Activated CD4-positive, alpha-beta T cell treated with anti-CD3 and anti-CD28 coated beads, Interleukin-2, amount 10 ng/mL, durations not matched to agents 7 days and 5 days (primary cell): ENCODE measurements at regions not wholly inside any gene's neighbourhood (a gene's known extent, or its start where the extent isn't known, plus 50 kb on each side); places are given as distances from the start of the nearest gene placed in this dataset.

Experiments used
- CTCF ChIA-PET: fragments of 350-600 bp; sonication (Branson Sonifier 250); formaldehyde crosslinking; loops from one replicate; lab custom pipeline; 2021; ENCODE audit warnings: antibody characterized with exemption; lab: Charles Lee
- POLR2A ChIA-PET: fragments of 350-600 bp; sonication (Branson Sonifier 250); formaldehyde crosslinking; loops from one replicate; lab custom pipeline; 2021; ENCODE audit warnings: antibody characterized with exemption; lab: Charles Lee
- DNase-seq: peaks from one replicate; pipeline ENCODE4 v3.0.0-alpha.2; 2020
- H3K27ac Mint-ChIP-seq: one replicate; pipeline ENCODE4 v1.8.0; 2021; ENCODE audit warnings: mild to moderate bottlenecking, moderate library complexity, mixed read lengths
- H3K27me3 Mint-ChIP-seq: one replicate; pipeline ENCODE4 v1.8.0; 2021; ENCODE audit warnings: mixed read lengths
- H3K36me3 Mint-ChIP-seq: one replicate; pipeline ENCODE4 v1.8.0; 2021; ENCODE audit warnings: low read depth, mixed read lengths
- H3K4me1 Mint-ChIP-seq: one replicate; pipeline ENCODE4 v1.8.0; 2021; ENCODE audit warnings: mixed read lengths
- H3K4me3 Mint-ChIP-seq: one replicate; pipeline ENCODE4 v1.8.0; 2021; ENCODE audit warnings: mild to moderate bottlenecking, moderate library complexity, mixed read lengths
- H3K9me3 Mint-ChIP-seq: one replicate; pipeline ENCODE4 v1.8.0; 2021; ENCODE audit warnings: mixed read lengths

DNA sequence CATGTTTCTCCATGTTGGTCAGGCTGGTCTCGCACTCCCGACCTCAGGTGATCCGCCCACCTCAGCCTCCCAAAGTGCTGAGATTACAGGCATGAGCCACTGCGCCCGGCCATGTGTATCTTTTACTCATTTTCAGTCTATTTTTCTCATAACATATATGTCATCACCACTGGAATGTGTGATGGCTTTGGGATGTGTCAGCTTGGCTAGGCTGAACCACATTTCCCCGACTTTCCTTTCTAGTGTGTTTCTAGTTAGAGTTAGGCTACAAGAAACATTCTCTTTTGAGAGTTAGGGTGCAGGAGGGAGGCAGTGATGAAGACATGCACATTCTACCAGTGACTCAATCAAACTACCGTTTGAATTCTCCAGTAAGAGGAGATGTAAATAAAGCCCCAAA, 444.9 kb upstream of the THBS1 start:
- peaks cover 25% of the 10 kb centered on the region for H3K27me3 Mint-ChIP-seq
- no peak overlapping the region for H3K4me3 Mint-ChIP-seq
- no peaks in the 10 kb centered on the region for H3K36me3 Mint-ChIP-seq
- H3K4me1 Mint-ChIP-seq: no peaks in the 10 kb centered on the region
- H3K27ac Mint-ChIP-seq: no peak overlapping the region
- H3K9me3 Mint-ChIP-seq: no peaks in the 10 kb centered on the region
- DNase-seq: no peak
- ChIA-PET POLR2A (no interaction called here), CTCF (no interaction called here)

DNA sequence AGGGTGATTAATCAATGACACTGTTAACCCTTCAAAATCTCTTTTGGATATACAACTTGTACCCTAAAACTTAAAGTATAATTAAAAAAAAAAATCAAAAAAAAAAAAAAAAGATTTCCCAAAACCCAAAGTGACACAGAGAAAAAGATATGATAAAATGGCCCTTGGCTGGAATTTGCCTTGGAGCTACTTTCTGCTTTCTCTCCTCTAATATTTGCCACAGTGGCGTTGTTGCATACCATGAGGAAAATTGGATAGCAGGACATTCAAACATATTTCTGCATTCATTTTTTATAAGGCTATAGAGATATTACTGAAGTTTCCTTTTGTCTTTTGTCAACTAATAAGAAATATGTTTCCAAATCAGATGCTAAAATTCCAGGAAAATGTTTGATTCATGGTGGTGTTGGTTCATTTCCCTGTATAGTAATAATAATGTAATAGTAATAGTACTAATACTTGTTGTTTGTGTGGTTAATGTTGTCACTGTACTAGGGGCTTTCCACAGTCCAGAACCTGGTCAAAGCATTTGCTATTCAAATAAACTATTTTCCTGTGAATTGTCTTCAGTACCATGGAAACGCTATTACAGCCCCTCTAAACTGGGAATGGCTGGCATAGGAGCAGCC, 441.3 kb upstream of the THBS1 start:
- Mint-ChIP-seq H3K27me3 (peaks cover 16% of the 10 kb centered on the region), H3K4me1 (peaks cover 10% of the 10 kb centered on the region), H3K36me3 (no peaks in the 10 kb centered on the region), H3K4me3 (no peak overlapping the region), H3K9me3 (no peaks in the 10 kb centered on the region), H3K27ac (no peak overlapping the region)
- DNase-seq: no peak
- ChIA-PET CTCF (no interaction called here), POLR2A (no interaction called here)

DNA sequence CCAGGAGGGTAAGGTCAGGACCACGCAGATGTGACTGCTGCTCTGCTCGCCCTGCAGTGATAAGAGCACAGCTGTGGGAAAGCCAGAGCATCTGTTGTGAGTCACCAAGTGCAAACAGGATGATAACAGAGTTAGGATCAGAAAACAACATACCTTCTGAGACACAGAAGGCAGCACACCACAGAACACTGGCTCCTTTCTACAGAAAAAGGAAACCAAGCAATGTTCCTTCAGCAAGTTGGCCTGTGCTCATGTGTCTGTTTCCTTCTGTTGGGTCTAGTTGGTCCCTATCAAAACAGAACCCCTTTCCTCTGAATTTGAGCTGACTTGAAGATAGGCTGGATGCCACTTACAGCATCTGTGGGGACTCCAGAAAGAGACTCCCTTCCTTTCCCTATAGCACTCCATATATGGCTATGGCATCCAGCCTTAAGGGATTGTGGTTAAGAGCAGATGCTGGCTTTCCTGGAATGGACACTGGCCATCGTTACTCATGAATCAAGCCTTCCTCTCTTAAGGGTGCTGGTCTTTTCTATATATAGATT, 440.7 kb upstream of the THBS1 start:
- POLR2A ChIA-PET: no interaction called here
- DNase-seq: no peak
- H3K27ac Mint-ChIP-seq: no peak overlapping the region
- peaks cover 16% of the 10 kb centered on the region for H3K27me3 Mint-ChIP-seq
- CTCF ChIA-PET: no interaction called here
- no peak overlapping the region for H3K4me3 Mint-ChIP-seq
- H3K4me1 Mint-ChIP-seq: peaks cover 14% of the 10 kb centered on the region
- H3K9me3 Mint-ChIP-seq: no peaks in the 10 kb centered on the region
- H3K36me3 Mint-ChIP-seq: no peaks in the 10 kb centered on the region

DNA sequence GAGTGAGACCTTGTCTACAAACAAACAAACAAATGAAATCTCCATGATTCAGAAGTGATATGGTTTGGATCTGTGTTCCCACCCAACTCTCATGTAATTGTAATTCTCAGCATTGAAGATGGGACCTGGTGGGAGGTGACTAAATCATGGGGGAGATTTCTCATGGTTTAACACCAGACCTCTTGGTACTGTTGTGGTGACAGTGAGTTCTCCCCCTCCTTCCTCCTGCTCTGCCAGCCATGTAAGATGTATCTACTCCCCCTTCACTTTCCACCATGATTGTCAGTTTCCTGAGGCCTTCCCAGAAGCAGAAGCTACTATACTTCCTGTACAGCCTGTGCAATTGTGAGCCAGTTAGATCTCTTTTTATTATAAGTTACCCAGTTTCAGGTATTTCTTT, 438.4 kb upstream of the THBS1 start:
- ChIA-PET POLR2A (no interaction called here), CTCF (interaction anchor here (1.1 to 1.4 kb wide), 3 partner anchors 9 to 16 kb away, joined by 3 read pairs; no protein-coding TSS in a partner anchor)
- peaks cover 12% of the 10 kb centered on the region for H3K27me3 Mint-ChIP-seq
- no peaks in the 10 kb centered on the region for H3K36me3 Mint-ChIP-seq
- H3K4me1 Mint-ChIP-seq: peaks cover 16% of the 10 kb centered on the region
- DNase-seq: no peak
- H3K4me3 Mint-ChIP-seq: no peak overlapping the region
- H3K9me3 Mint-ChIP-seq: no peaks in the 10 kb centered on the region
- H3K27ac Mint-ChIP-seq: no peak overlapping the region

DNA sequence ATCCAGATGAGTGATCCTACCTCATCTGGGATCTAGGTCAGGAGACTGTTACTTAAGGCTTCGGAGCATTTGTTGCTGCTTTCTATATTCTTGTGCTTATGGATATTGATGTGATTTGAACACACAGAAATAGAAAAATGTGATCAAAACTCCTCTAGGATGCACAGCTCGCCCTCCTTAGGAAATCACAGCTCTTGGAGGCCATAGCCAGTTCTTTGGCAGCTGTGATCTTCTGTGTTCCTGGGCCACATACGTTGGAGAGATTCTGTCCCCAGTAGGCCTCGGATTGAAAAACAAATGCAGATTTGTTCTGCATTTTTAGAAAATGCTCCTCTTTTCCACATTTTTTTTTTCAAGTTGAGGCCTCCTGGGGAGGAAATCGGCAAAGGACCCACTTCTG, 437.4 kb upstream of the THBS1 start:
- Mint-ChIP-seq H3K27me3 (peaks cover 4% of the 10 kb centered on the region), H3K36me3 (no peaks in the 10 kb centered on the region), H3K9me3 (no peaks in the 10 kb centered on the region), H3K27ac (no peak overlapping the region), H3K4me3 (no peak overlapping the region), H3K4me1 (peaks cover 16% of the 10 kb centered on the region)
- CTCF ChIA-PET: interaction anchor here (1.1 to 1.5 kb wide), 2 partner anchors 12 to 17 kb away, joined by 3 to 5 read pairs; no protein-coding TSS in a partner anchor
- POLR2A ChIA-PET: no interaction called here
- DNase-seq: no peak

DNA sequence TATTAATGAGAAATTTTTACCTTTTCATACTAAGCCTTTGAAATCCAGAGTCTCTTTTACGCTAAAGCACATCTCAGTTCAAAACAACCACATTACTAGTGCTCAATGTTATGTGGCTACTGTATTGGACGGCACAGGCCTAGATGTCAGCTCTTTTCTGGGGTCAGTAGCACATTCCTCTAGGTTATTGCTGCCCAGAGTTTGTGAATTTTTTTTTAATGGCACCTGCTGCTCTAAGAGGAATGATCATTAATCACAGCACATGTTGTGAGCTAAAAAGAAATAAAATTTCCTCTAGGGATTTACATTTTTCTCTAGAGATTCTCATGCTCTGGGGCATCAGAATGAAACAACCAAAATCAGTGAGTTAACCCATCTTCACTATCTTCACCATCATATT, 436.8 kb upstream of the THBS1 start:
- peaks cover 16% of the 10 kb centered on the region for H3K4me1 Mint-ChIP-seq
- ChIA-PET CTCF (interaction anchor here (1.5 kb wide), 1 partner anchor 11 kb away, joined by 5 read pairs; no protein-coding TSS in a partner anchor), POLR2A (no interaction called here)
- no peaks in the 10 kb centered on the region for H3K9me3 Mint-ChIP-seq
- H3K4me3 Mint-ChIP-seq: no peak overlapping the region
- no peaks in the 10 kb centered on the region for H3K36me3 Mint-ChIP-seq
- H3K27ac Mint-ChIP-seq: no peak overlapping the region
- peaks cover 4% of the 10 kb centered on the region for H3K27me3 Mint-ChIP-seq
- DNase-seq: no peak

DNA sequence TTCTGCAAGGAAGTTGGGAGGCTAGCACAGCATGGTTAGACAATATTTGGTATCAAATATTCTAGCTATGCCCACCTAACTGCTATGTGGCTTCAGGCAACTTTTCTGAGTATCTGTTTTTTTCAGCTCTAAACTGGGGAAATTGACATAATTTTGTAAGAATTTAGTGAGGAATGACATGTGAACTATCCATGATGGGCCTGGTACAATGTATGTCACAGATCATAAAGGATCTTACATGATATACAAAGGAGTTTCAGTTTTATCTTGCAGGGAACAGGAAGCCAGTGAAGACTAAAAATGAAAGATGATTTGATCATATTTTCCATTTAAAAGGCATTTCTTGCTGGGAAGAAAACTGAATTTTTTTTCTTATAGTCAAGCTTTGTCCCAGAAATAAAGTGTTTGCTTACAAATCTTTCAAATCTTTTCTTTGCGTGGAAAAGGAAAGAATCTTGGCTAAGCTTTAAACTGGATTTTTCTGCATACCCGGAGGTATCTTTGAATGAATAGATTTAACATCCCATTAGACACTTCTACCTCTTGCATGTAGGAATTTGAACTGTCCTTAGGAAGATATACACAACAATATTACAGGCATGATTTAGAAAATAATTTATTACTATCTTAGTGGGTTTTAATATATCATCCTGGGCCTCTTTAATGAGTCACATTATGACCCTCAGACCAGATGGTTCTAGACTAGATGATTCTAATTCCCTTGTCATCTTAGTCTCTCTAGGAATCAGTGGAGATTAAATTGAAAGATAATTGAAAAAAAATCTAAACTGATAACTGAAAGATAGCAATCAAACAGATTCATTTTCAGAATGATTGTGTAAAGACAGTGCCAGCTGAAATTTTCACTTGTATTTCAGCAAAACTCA, 436.0 kb upstream of the THBS1 start:
- Mint-ChIP-seq H3K27me3 (peaks cover 11% of the 10 kb centered on the region), H3K27ac (no peak overlapping the region), H3K4me3 (no peak overlapping the region), H3K4me1 (peaks cover 16% of the 10 kb centered on the region), H3K36me3 (no peaks in the 10 kb centered on the region), H3K9me3 (no peaks in the 10 kb centered on the region)
- no peak for DNase-seq
- CTCF ChIA-PET: interaction anchor here (1.5 kb wide), 1 partner anchor 10 kb away, joined by 5 read pairs; no protein-coding TSS in a partner anchor
- POLR2A ChIA-PET: interaction anchor here (0.6 kb wide), 2 partner anchors 12 to 535 kb away, joined by 3 to 4 read pairs; no protein-coding TSS in a partner anchor

DNA sequence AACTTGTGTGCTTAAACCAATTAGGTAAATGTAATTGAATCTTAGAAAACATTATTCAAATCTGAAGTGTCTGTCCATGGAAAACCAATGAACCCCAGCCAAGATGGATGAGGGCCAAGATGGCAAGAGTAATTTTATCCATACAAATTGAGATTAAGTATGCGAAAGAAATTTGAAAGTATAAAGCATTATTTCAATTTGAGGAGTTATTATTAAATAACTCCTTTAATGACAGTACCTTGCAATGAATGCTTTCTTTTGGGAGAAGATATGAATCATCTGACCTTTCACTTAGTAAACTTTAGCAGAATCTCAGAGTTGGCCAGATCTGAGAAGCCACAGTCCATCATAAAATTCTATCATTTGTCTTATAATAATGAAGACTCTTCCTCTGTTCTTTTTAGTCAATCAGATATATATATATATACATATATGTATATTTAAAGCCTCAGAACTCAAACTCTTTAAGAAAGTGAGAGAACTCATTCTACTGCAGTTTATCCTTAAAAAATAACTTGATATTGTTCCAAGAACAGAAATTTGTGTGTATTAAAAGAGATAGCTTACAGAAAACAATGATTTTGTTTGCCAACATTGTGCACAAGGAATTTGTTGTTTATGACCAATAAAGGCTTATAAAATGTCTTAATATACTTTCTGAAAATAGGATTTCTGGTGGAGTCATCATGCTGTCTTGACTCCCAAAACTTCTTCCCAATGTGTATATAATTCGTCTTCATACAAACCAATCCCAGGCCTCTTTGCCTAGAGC, 434.8 kb upstream of the THBS1 start:
- DNase-seq: no peak
- H3K9me3 Mint-ChIP-seq: no peaks in the 10 kb centered on the region
- peaks cover 16% of the 10 kb centered on the region for H3K4me1 Mint-ChIP-seq
- H3K4me3 Mint-ChIP-seq: no peak overlapping the region
- POLR2A ChIA-PET: no interaction called here
- peaks cover 14% of the 10 kb centered on the region for H3K27me3 Mint-ChIP-seq
- no peak overlapping the region for H3K27ac Mint-ChIP-seq
- CTCF ChIA-PET: no interaction called here
- no peaks in the 10 kb centered on the region for H3K36me3 Mint-ChIP-seq

DNA sequence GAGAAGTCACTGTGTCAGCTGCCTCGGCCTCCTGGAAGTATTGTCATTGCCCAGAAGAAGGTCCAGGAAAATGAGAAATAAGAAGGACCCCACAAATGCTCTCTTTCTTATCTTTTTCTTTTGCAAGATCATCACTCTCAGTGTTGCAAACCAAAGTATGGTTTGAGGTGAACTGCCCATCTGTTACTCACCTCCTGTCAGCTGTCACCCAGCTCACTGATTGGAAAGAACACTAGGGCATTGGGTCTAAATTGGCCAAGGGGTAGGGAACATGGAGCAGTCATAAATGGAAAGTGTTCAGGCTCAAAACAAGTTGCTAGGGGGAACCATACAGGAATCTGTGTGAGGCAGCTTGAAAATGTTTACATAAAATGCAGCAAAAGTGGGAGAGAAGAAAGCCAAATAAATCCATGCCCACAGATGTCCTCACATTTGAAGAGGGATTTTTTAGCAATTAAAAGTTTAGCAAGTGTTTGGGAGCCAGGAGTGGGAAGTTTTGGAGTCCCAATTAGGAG, 431.2 kb upstream of the THBS1 start:
- Mint-ChIP-seq H3K4me1 (peaks cover 5% of the 10 kb centered on the region), H3K27ac (no peak overlapping the region), H3K36me3 (no peaks in the 10 kb centered on the region), H3K4me3 (no peak overlapping the region), H3K27me3 (peaks cover 18% of the 10 kb centered on the region), H3K9me3 (no peaks in the 10 kb centered on the region)
- ChIA-PET CTCF (no interaction called here), POLR2A (no interaction called here)
- DNase-seq: no peak

DNA sequence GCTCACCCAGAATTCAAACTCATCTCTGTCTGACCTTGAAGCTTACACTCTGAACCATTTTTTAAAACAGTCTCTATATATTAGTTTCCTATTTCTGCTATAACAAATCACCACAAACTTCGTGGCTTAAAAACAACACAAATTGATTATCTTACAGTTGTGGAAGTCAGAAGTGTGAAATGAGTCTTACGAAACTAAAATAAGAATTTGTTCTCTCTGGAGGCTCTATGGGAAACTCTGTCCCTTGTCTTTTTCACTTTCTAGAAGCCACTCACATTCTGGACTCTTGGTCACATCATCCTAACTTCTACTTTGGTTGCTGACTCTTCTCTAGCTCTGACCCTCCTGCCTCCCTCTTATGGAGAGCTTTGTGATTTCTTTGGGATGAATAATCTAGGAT, 429.3 kb upstream of the THBS1 start:
- Mint-ChIP-seq H3K27ac (no peak overlapping the region), H3K36me3 (no peaks in the 10 kb centered on the region), H3K4me3 (no peak overlapping the region), H3K4me1 (no peaks in the 10 kb centered on the region), H3K9me3 (no peaks in the 10 kb centered on the region), H3K27me3 (peaks cover 20% of the 10 kb centered on the region)
- POLR2A ChIA-PET: no interaction called here
- CTCF ChIA-PET: interaction anchor here (1.3 kb wide), 1 partner anchor 9 kb away, joined by 3 read pairs; no protein-coding TSS in a partner anchor
- DNase-seq: no peak

DNA sequence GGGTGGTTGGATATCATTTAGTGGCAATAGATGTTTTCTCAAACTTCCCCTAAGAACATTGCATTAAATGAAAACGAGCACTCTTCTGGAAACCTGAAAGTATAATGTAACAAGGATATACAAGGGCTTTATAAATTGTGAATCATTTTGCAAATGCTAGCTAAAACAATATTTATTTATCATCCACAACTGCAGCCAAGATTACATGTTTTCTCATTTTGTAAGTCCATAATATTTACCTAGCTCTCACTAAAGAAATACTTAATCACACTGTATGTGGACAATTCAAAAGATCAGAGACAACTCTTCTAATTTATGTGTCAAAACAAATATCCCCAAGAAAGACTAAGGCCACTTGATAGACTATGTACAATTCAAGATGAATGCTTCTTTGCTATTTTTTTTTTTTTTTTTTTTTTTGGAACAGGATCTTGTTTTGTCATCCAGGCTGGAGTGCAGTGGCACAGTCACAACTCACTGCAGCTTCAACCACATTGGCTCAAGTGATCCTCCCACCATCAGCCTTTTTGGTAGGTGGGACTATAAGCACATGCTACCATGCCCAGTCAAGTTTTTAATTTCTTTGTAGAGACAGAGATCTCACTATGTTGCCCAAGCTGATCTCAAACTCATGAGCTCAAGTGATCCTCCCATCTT, 427.7 kb upstream of the THBS1 start:
- H3K36me3 Mint-ChIP-seq: no peaks in the 10 kb centered on the region
- POLR2A ChIA-PET: no interaction called here
- H3K27me3 Mint-ChIP-seq: peaks cover 20% of the 10 kb centered on the region
- no peak for DNase-seq
- no peaks in the 10 kb centered on the region for H3K9me3 Mint-ChIP-seq
- CTCF ChIA-PET: interaction anchor here (0.5 kb wide), 1 partner anchor 472 kb away, joined by 4 read pairs; no protein-coding TSS in a partner anchor
- H3K27ac Mint-ChIP-seq: no peak overlapping the region
- H3K4me3 Mint-ChIP-seq: no peak overlapping the region
- no peaks in the 10 kb centered on the region for H3K4me1 Mint-ChIP-seq

DNA sequence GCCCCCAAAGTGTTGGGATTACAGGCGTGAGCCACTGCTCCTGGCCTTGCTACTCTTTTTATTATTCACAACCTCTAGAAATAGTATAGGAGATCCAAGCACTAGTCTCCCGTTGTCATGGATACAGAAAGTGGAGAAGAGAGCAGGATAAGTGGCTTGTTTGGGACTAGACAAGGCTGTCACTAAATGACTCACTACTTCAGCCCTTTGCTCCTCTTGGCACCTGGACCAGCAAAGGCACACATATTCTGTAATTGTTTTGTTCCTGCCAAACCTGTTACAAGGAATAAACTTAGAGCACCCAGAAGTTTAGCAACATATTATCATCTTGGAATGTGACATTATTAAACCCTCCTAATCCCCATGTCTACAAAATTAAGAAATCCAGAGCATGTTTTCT, 427.2 kb upstream of the THBS1 start:
- ChIA-PET POLR2A (no interaction called here), CTCF (no interaction called here)
- H3K27ac Mint-ChIP-seq: no peak overlapping the region
- no peak overlapping the region for H3K4me3 Mint-ChIP-seq
- no peaks in the 10 kb centered on the region for H3K36me3 Mint-ChIP-seq
- peaks cover 20% of the 10 kb centered on the region for H3K27me3 Mint-ChIP-seq
- no peak for DNase-seq
- H3K9me3 Mint-ChIP-seq: no peaks in the 10 kb centered on the region
- H3K4me1 Mint-ChIP-seq: no peaks in the 10 kb centered on the region
